SU-DHL-6 (cell line): ENCODE measurements at regions not wholly inside any gene's neighbourhood (a gene's known extent, or its start where the extent isn't known, plus 50 kb on each side); places are given as distances from the start of the nearest gene placed in this dataset.

Source experiments
- H2AFZ ChIP-seq: fragments of 200-600 bp; sonication (generic); 2 replicates; pipeline ENCODE4 v1.6.1; 2014; ENCODE audit warnings: low read depth, mild to moderate bottlenecking, moderate library complexity, mixed read lengths, antibody characterized with exemption, low read length; ENCODE audit not compliant: severe bottlenecking
- H3F3A ChIP-seq: fragments of 200-600 bp; shearing (Covaris generic); 2 replicates; pipeline ENCODE4 v1.6.0; 2016; ENCODE audit warnings: antibody characterized with exemption, mild to moderate bottlenecking; ENCODE audit not compliant: insufficient read depth
- H3K27ac ChIP-seq: fragments of 200-600 bp; sonication (generic); 2 replicates; pipeline ENCODE4 v1.5.1; 2016; ENCODE audit warnings: low read depth, mild to moderate bottlenecking, low read length, moderate library complexity, mixed read lengths
- H3K27me3 ChIP-seq: fragments of 200-600 bp; sonication (generic), shearing (Covaris generic); 2 replicates; pipeline ENCODE4 v1.6.0; 2014; ENCODE audit warnings: mild to moderate bottlenecking, low read length
- H3K36me3 ChIP-seq: fragments of 200-600 bp; sonication (generic); 2 replicates; pipeline ENCODE4 v1.6.1; 2014; ENCODE audit warnings: mild to moderate bottlenecking, low read length, mixed read lengths
- H3K4me2 ChIP-seq: fragments of 300-600, 200-600 bp; shearing (Covaris generic), sonication (generic); 2 replicates; pipeline ENCODE4 v1.6.0; 2014; ENCODE audit warnings: low read length, low read depth, mild to moderate bottlenecking; ENCODE audit not compliant: poor library complexity, severe bottlenecking
- H3K4me3 ChIP-seq: fragments of 200-600 bp; sonication (generic); 2 replicates; pipeline ENCODE4 v1.5.1; 2014; ENCODE audit warnings: antibody characterized with exemption, low read length, mild to moderate bottlenecking, mixed read lengths; ENCODE audit not compliant: insufficient read depth, poor library complexity, severe bottlenecking
- H3K79me2 ChIP-seq: fragments of 200-600 bp; sonication (generic); 2 replicates; pipeline ENCODE4 v1.6.1; 2014; ENCODE audit warnings: mild to moderate bottlenecking, low read length, moderate library complexity; ENCODE audit not compliant: insufficient read depth
- H3K9ac ChIP-seq: fragments of 200-600 bp; sonication (generic); 2 replicates; pipeline ENCODE4 v1.7.0; 2014; ENCODE audit warnings: mild to moderate bottlenecking, low read length
- H3K9me2 ChIP-seq: fragments of 200-600 bp; sonication (generic); replicated peaks from 2 replicates; pipeline ENCODE4 v1.6.1; 2014; ENCODE audit warnings: low read length; ENCODE audit not compliant: insufficient read depth
- H3K9me3 ChIP-seq: fragments of 200-600 bp; sonication (generic); 2 replicates; pipeline ENCODE4 v1.6.1; 2014; ENCODE audit warnings: low read length, mixed read lengths; ENCODE audit not compliant: insufficient read depth
- H4K20me1 ChIP-seq: fragments of 200-600 bp; sonication (generic); 2 replicates; pipeline ENCODE4 v1.6.1; 2014; ENCODE audit warnings: low read depth, mild to moderate bottlenecking, antibody characterized with exemption, low read length, moderate library complexity, mixed read lengths
- CTCF ChIP-seq: fragments of 200-600 bp; sonication (generic); IDR thresholded peaks from one replicate; pipeline ENCODE4 v1.5.1; 2017; ENCODE audit warnings: antibody characterized with exemption, mild to moderate bottlenecking, low read length, moderate library complexity; ENCODE audit not compliant: insufficient read depth, poor library complexity, severe bottlenecking
- EZH2phosphoT487 ChIP-seq: fragments of 200-600 bp; sonication (generic), shearing (Covaris generic); conservative IDR thresholded peaks from 2 replicates; pipeline ENCODE4 v1.6.1; 2018; ENCODE audit warnings: mild to moderate bottlenecking, antibody characterized with exemption, low read length, moderate library complexity, mixed read lengths

DNA sequence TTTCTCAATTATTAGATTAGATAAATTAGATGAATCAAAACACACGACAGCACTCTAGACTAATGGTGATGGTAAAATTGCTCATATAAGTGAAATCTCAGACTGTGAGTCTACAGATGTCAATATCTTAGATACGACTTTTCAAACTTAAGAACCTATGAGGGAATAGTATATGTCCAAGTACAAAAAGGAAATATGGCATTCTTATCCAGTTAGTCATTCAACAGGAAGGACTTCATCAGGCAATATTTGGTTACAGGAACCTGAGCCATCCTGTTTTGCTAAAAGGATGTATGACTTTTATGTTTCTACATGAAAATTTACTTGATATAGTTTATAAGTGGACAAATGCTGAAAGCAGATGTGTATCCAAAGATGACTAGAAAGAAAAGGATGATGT is 107.0 kb downstream of the CT47B1 start:
- Histone ChIP-seq H2AFZ (no peak overlapping the region), H3K4me3 (no peak overlapping the region), H3K9me2 (no peaks in the 10 kb centered on the region), H3K27me3 (no peaks in the 10 kb centered on the region), H3K4me2 (no peak overlapping the region), H3F3A (no peaks in the 10 kb centered on the region), H3K79me2 (no peaks in the 10 kb centered on the region), H4K20me1 (no peaks in the 10 kb centered on the region), H3K36me3 (no peaks in the 10 kb centered on the region), H3K9ac (no peak overlapping the region), H3K27ac (no peak overlapping the region), H3K9me3 (no peaks in the 10 kb centered on the region)
- TF ChIP-seq CTCF = no peak
- TF ChIP-seq EZH2phosphoT487 = no peak

- H3K9me3 ChIP-seq = no peaks in the 10 kb centered on the region
- TF ChIP-seq EZH2phosphoT487 (no peak), CTCF (no peak)
- H3K27ac ChIP-seq = no peak overlapping the region
- no peaks in the 10 kb centered on the region for H3K27me3 ChIP-seq
- H3K9ac ChIP-seq = no peak overlapping the region
- H3K79me2 ChIP-seq = no peaks in the 10 kb centered on the region
- H3K4me2 ChIP-seq = no peak overlapping the region
- H3K4me3 ChIP-seq = no peak overlapping the region
- H2AFZ ChIP-seq = no peak overlapping the region
- no peaks in the 10 kb centered on the region for H3K9me2 ChIP-seq
- no peaks in the 10 kb centered on the region for H3F3A ChIP-seq
- no peaks in the 10 kb centered on the region for H4K20me1 ChIP-seq
- H3K36me3 ChIP-seq = no peaks in the 10 kb centered on the region
These were observed 107.4 kb downstream of the CT47B1 start for GRCh38 chrX:120768254-120768653.

- Histone ChIP-seq H3K4me3 (no peak overlapping the region), H3K4me2 (no peak overlapping the region), H3K9me2 (no peaks in the 10 kb centered on the region), H4K20me1 (no peaks in the 10 kb centered on the region), H3K9ac (no peak overlapping the region), H3F3A (no peaks in the 10 kb centered on the region), H3K27me3 (no peaks in the 10 kb centered on the region), H3K36me3 (no peaks in the 10 kb centered on the region), H3K79me2 (no peaks in the 10 kb centered on the region), H3K9me3 (no peaks in the 10 kb centered on the region), H2AFZ (no peak overlapping the region), H3K27ac (no peak overlapping the region)
- TF ChIP-seq EZH2phosphoT487 (no peak), CTCF (no peak)
These were observed 112.4 kb downstream of the CT47B1 start for GRCh38 chrX:120763269-120763668.

DNA sequence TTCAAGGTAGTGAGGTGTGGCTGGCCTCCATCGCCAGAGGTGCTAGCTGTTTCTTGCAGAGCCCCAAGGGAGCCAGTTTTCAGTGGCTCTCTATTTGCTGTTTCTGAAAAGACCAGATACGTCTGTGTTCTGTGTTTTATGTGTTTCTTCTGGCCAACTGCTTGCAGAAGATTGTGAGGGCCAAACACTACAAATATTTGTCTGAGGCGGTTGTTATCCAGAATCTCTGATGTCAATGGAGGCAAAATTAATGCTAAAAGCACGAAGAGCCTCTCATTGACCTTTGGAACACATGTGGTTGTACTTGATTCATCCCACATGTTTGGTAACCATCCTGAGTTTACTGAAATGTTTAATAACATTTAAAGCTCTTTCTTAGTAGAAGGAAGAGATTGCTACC is 113.9 kb downstream of the CT47B1 start:
- Histone ChIP-seq H3K9me3 (no peaks in the 10 kb centered on the region), H3K9me2 (no peaks in the 10 kb centered on the region), H3K36me3 (no peaks in the 10 kb centered on the region), H3K4me3 (no peak overlapping the region), H3K9ac (no peak overlapping the region), H3K27ac (no peak overlapping the region), H3K79me2 (no peaks in the 10 kb centered on the region), H2AFZ (no peak overlapping the region), H4K20me1 (no peaks in the 10 kb centered on the region), H3K27me3 (no peaks in the 10 kb centered on the region), H3F3A (0 out of 2 replicates have a peak, but pooled peaks cover 9% of the 10 kb centered on the region), H3K4me2 (no peak overlapping the region)
- TF ChIP-seq CTCF (no peak), EZH2phosphoT487 (no peak)
